Cardiac muscle cell (in vitro differentiated cells and primary cell): ENCODE measurements at regions not wholly inside any gene's neighbourhood (a gene's known extent, or its start where the extent isn't known, plus 50 kb on each side); places are given as distances from the start of the nearest gene placed in this dataset.

ENCODE experiments used
- DNase-seq, 2 donors: peaks; one replicate each; pipeline versions ENCODE4 v3.0.0 to v3.0.0-alpha.2; 2010 to 2017; ENCODE audit warnings: low read depth in 1 of 2, low spot score in 1 of 2
- H3K27ac ChIP-seq: fragments of 200-600 bp; sonication (generic); 2 replicates; pipeline ENCODE4 v1.5.1; 2016
- H3K27me3 ChIP-seq: fragments of 200-600 bp; sonication (generic); 2 replicates; pipeline ENCODE4 v1.6.0; 2016; ENCODE audit warnings: control low read depth
- H3K36me3 ChIP-seq: fragments of 200-600 bp; sonication (generic); 2 replicates; pipeline ENCODE4 v1.5.1; 2016; ENCODE audit warnings: control low read depth
- H3K4me1 ChIP-seq: fragments of 200-600 bp; sonication (generic); 2 replicates; pipeline ENCODE4 v1.8.1; 2017; ENCODE audit warnings: low read depth, mild to moderate bottlenecking, mixed run types
- H3K4me3 ChIP-seq: fragments of 200-600 bp; sonication (generic); 2 replicates; pipeline ENCODE4 v1.5.1; 2016; ENCODE audit warnings: mild to moderate bottlenecking
- H3K9me3 ChIP-seq: fragments of 200-600 bp; sonication (generic); 2 replicates; pipeline ENCODE4 v1.5.1; 2017; ENCODE audit warnings: low read depth, mild to moderate bottlenecking, control low read depth
- CTCF ChIP-seq: IDR thresholded peaks from 2 replicates; pipeline ENCODE4 v1.5.1; 2012; ENCODE audit warnings: low read depth, mild to moderate bottlenecking, low read length

GRCh38 chr11:115561116-115561515 lies 56.9 kb upstream of the CADM1 start:
- H3K27ac ChIP-seq, result no peak overlapping the region
- H3K36me3 ChIP-seq, result no peaks in the 10 kb centered on the region
- no peak overlapping the region for H3K4me3 ChIP-seq
- DNase-seq, result no peak
- TF ChIP-seq CTCF, result no peak
- H3K27me3 ChIP-seq, result no peaks in the 10 kb centered on the region
- no peaks in the 10 kb centered on the region for H3K4me1 ChIP-seq
- H3K9me3 ChIP-seq, result no peaks in the 10 kb centered on the region

GRCh38 chr11:115558635-115559034 lies 54.4 kb upstream of the CADM1 start:
- Histone ChIP-seq H3K27ac (no peak overlapping the region), H3K4me3 (no peak overlapping the region), H3K9me3 (no peaks in the 10 kb centered on the region), H3K4me1 (peaks cover 5% of the 10 kb centered on the region), H3K36me3 (no peaks in the 10 kb centered on the region), H3K27me3 (no peaks in the 10 kb centered on the region)
- DNase-seq, result no peak
- no peak for TF ChIP-seq CTCF

GRCh38 chr11:115557681-115558080 lies 53.5 kb upstream of the CADM1 start:
- no peak overlapping the region for H3K27ac ChIP-seq
- no peaks in the 10 kb centered on the region for H3K36me3 ChIP-seq

GRCh38 chr11:115556984-115557383 lies 52.8 kb upstream of the CADM1 start:
- Histone ChIP-seq H3K4me3 (no peak overlapping the region), H3K27me3 (no peaks in the 10 kb centered on the region), H3K4me1 (peaks cover 5% of the 10 kb centered on the region), H3K36me3 (no peaks in the 10 kb centered on the region), H3K9me3 (no peaks in the 10 kb centered on the region), H3K27ac (no peak overlapping the region)
- TF ChIP-seq CTCF, result no peak
- DNase-seq, result no peak

More at GRCh38 chr11:115557681-115558080, 53.5 kb upstream of the CADM1 start:
- TF ChIP-seq CTCF, result no peak
- H3K27me3 ChIP-seq, result no peaks in the 10 kb centered on the region
- H3K4me1 ChIP-seq, result peaks cover 5% of the 10 kb centered on the region
- no peaks in the 10 kb centered on the region for H3K9me3 ChIP-seq
- no peak overlapping the region for H3K4me3 ChIP-seq
- no peak for DNase-seq

- Histone ChIP-seq H3K4me3 (no peak overlapping the region), H3K4me1 (peaks cover 7% of the 10 kb centered on the region), H3K27me3 (no peaks in the 10 kb centered on the region), H3K36me3 (no peaks in the 10 kb centered on the region), H3K27ac (no peak overlapping the region), H3K9me3 (no peaks in the 10 kb centered on the region)
- no peak for TF ChIP-seq CTCF
- no peak for DNase-seq
Measured at GRCh38 chr11:115555336-115556090, 51.3 kb upstream of the CADM1 start.
